ENCODE measurements at regions not wholly inside any gene's neighbourhood (a gene's known extent, or its start where the extent isn't known, plus 50 kb on each side); places are given as distances from the start of the nearest gene placed in this dataset.
"Not testable (repeated sequence)": the region's sequence is repeated elsewhere in the genome, so short reads cannot be mapped to it uniquely, and the experiment has no call there.

- CTCF ChIA-PET, result no interaction called here
- DNase-seq (no peak), ATAC-seq (no peak)
- Mint-ChIP-seq H3K9me3 (ENCODE audit: low read depth) (no peaks in the 10 kb centered on the region), H3K36me3 (no peaks in the 10 kb centered on the region), H3K27ac (no peak overlapping the region), H3K4me3 (no peak overlapping the region), H3K4me1 (peaks cover 8% of the 10 kb centered on the region), H3K27me3 (no peaks in the 10 kb centered on the region)
Observed at GRCh38 chr9:31321256-31321655, 1063.2 kb upstream of the ACO1 start.

GRCh38 chr9:31321686-31322085 lies 1062.8 kb upstream of the ACO1 start:
- Mint-ChIP-seq H3K27me3 (no peaks in the 10 kb centered on the region), H3K9me3 (ENCODE audit: low read depth) (no peaks in the 10 kb centered on the region), H3K4me1 (peaks cover 8% of the 10 kb centered on the region), H3K27ac (no peak overlapping the region), H3K4me3 (no peak overlapping the region), H3K36me3 (no peaks in the 10 kb centered on the region)
- ATAC-seq, result no peak
- no peak for DNase-seq
- CTCF ChIA-PET, result no interaction called here

GRCh38 chr9:31323726-31324444 lies 1060.6 kb upstream of the ACO1 start:
- no peak overlapping the region for H3K4me3 Mint-ChIP-seq
- H3K27ac Mint-ChIP-seq, result peak overlapping the region; percentile 18
- H3K36me3 Mint-ChIP-seq, result no peaks in the 10 kb centered on the region
- H3K27me3 Mint-ChIP-seq, result no peaks in the 10 kb centered on the region
- CTCF ChIA-PET, result no interaction called here
- DNase-seq (no peak), ATAC-seq (peak; percentile 63)
- H3K4me1 Mint-ChIP-seq, result peaks cover 8% of the 10 kb centered on the region
- no peaks in the 10 kb centered on the region for H3K9me3 Mint-ChIP-seq (ENCODE audit: low read depth)

- Mint-ChIP-seq H3K4me1 (peaks cover 8% of the 10 kb centered on the region), H3K27me3 (no peaks in the 10 kb centered on the region), H3K4me3 (no peak overlapping the region), H3K27ac (no peak overlapping the region), H3K36me3 (no peaks in the 10 kb centered on the region), H3K9me3 (ENCODE audit: low read depth) (no peaks in the 10 kb centered on the region)
- ATAC-seq, result no peak
- CTCF ChIA-PET, result no interaction called here
- DNase-seq, result no peak
Observed at GRCh38 chr9:31325778-31326177, 1058.7 kb upstream of the ACO1 start.

GRCh38 chr9:31326883-31327282 lies 1057.6 kb upstream of the ACO1 start:
- H3K36me3 Mint-ChIP-seq; CTCF ChIA-PET; H3K4me3 Mint-ChIP-seq; DNase-seq; H3K27ac Mint-ChIP-seq; H3K9me3 Mint-ChIP-seq (ENCODE audit: low read depth); H3K4me1 Mint-ChIP-seq; H3K27me3 Mint-ChIP-seq; ATAC-seq: not testable (repeated sequence)

GRCh38 chr9:31334837-31335528 lies 1049.5 kb upstream of the ACO1 start:
- DNase-seq (no peak), ATAC-seq (no peak)
- Mint-ChIP-seq H3K9me3 (ENCODE audit: low read depth) (no peaks in the 10 kb centered on the region), H3K27ac (no peak overlapping the region), H3K36me3 (peaks cover 2% of the 10 kb centered on the region), H3K4me3 (no peak overlapping the region), H3K27me3 (no peaks in the 10 kb centered on the region), H3K4me1 (peaks cover 11% of the 10 kb centered on the region)
- CTCF ChIA-PET, result no interaction called here

GRCh38 chr9:31335529-31336234 lies 1048.8 kb upstream of the ACO1 start:
- ATAC-seq, result no peak
- CTCF ChIA-PET, result no interaction called here
- DNase-seq, result no peak
- no peak overlapping the region for H3K4me3 Mint-ChIP-seq
- H3K36me3 Mint-ChIP-seq, result peaks cover 2% of the 10 kb centered on the region
- H3K9me3 Mint-ChIP-seq (ENCODE audit: low read depth), result no peaks in the 10 kb centered on the region
- no peaks in the 10 kb centered on the region for H3K27me3 Mint-ChIP-seq
- peaks cover 11% of the 10 kb centered on the region for H3K4me1 Mint-ChIP-seq
- H3K27ac Mint-ChIP-seq, result peak overlapping the region; percentile 37

- no peak for DNase-seq
- Mint-ChIP-seq H3K9me3 (ENCODE audit: low read depth) (no peaks in the 10 kb centered on the region), H3K4me1 (peaks cover 11% of the 10 kb centered on the region), H3K27ac (no peak overlapping the region), H3K36me3 (peaks cover 2% of the 10 kb centered on the region), H3K4me3 (no peak overlapping the region), H3K27me3 (no peaks in the 10 kb centered on the region)
- no peak for ATAC-seq
- CTCF ChIA-PET, result no interaction called here
Observed at GRCh38 chr9:31336386-31336785, 1048.1 kb upstream of the ACO1 start.

- H3K27ac Mint-ChIP-seq, result no peak overlapping the region
- DNase-seq, result no peak
- CTCF ChIA-PET, result no interaction called here
- H3K36me3 Mint-ChIP-seq, result peaks cover 2% of the 10 kb centered on the region
- no peaks in the 10 kb centered on the region for H3K9me3 Mint-ChIP-seq (ENCODE audit: low read depth)
- H3K4me1 Mint-ChIP-seq, result peaks cover 11% of the 10 kb centered on the region
- ATAC-seq, result no peak
- H3K4me3 Mint-ChIP-seq, result no peak overlapping the region
- H3K27me3 Mint-ChIP-seq, result no peaks in the 10 kb centered on the region
Observed at GRCh38 chr9:31336841-31337240, 1047.6 kb upstream of the ACO1 start.

GRCh38 chr9:31347082-31347617 lies 1037.3 kb upstream of the ACO1 start:
- CTCF ChIA-PET, result interaction anchor here (1.7 kb wide), 1 partner anchor 195 kb away, joined by 3 read pairs; no protein-coding TSS in a partner anchor
- peak overlapping the region; percentile 88 for H3K27ac Mint-ChIP-seq
- H3K27me3 Mint-ChIP-seq, result no peaks in the 10 kb centered on the region
- peak overlapping the region; percentile 63 for H3K4me3 Mint-ChIP-seq
- DNase-seq (no peak), ATAC-seq (peak; percentile 98)
- H3K36me3 Mint-ChIP-seq, result peaks cover 13% of the 10 kb centered on the region
- peaks cover 26% of the 10 kb centered on the region for H3K4me1 Mint-ChIP-seq
- peaks cover 2% of the 10 kb centered on the region for H3K9me3 Mint-ChIP-seq (ENCODE audit: low read depth)

GRCh38 chr9:31355159-31355882 lies 1029.1 kb upstream of the ACO1 start:
- DNase-seq (no peak), ATAC-seq (no peak)
- Mint-ChIP-seq H3K9me3 (ENCODE audit: low read depth) (no peaks in the 10 kb centered on the region), H3K4me3 (no peak overlapping the region), H3K27ac (no peak overlapping the region), H3K27me3 (no peaks in the 10 kb centered on the region), H3K4me1 (no peaks in the 10 kb centered on the region), H3K36me3 (peaks cover 1% of the 10 kb centered on the region)
- CTCF ChIA-PET, result no interaction called here

GRCh38 chr9:31355965-31356364 lies 1028.5 kb upstream of the ACO1 start:
- CTCF ChIA-PET, result no interaction called here

GRCh38 chr9:31359071-31359470 lies 1025.4 kb upstream of the ACO1 start:
- DNase-seq (no peak), ATAC-seq (no peak)
- Mint-ChIP-seq H3K4me1 (no peaks in the 10 kb centered on the region), H3K27ac (no peak overlapping the region), H3K9me3 (ENCODE audit: low read depth) (no peaks in the 10 kb centered on the region), H3K4me3 (no peak overlapping the region), H3K27me3 (no peaks in the 10 kb centered on the region), H3K36me3 (peaks cover 1% of the 10 kb centered on the region)
- CTCF ChIA-PET, result no interaction called here

More at GRCh38 chr9:31355965-31356364, 1028.5 kb upstream of the ACO1 start:
- no peak for ATAC-seq
- H3K4me3 Mint-ChIP-seq, result no peak overlapping the region
- H3K36me3 Mint-ChIP-seq, result peaks cover 1% of the 10 kb centered on the region
- no peaks in the 10 kb centered on the region for H3K27me3 Mint-ChIP-seq
- no peak for DNase-seq
- no peaks in the 10 kb centered on the region for H3K9me3 Mint-ChIP-seq (ENCODE audit: low read depth)
- no peaks in the 10 kb centered on the region for H3K4me1 Mint-ChIP-seq
- H3K27ac Mint-ChIP-seq, result no peak overlapping the region

Data from activated CD8-positive, alpha-beta memory T cell treated with anti-CD3 and anti-CD28 coated beads, Interleukin-2, amount 10 ng/mL, durations not matched to agents 7 days and 5 days (primary cell).